ENCODE measurements at regions not wholly inside any gene's neighbourhood (a gene's known extent, or its start where the extent isn't known, plus 50 kb on each side); places are given as distances from the start of the nearest gene placed in this dataset.
"Not testable (repeated sequence)": the region's sequence is repeated elsewhere in the genome, so short reads cannot be mapped to it uniquely, and the experiment has no call there.

DNA sequence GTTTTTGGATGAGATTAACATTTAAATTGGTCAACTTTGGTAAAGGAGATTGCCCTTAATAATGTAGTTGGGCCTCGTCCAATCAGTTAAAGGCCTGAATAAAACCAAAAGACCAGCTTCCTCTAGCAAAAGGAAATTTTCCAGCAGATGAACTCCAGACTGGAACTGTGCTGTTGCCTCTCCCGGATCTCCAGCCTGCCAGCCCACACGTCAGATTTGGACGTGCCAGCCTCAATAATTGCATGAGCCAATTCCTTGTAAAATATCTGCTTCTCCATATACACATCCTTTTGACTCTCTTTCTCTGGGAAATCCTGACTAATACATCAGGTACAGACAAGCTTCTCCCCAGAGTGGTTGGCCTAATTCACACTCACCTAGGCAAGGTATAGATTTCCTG, 175.8 kb upstream of the ADCY2 start:
- DNase-seq: no peak

DNA sequence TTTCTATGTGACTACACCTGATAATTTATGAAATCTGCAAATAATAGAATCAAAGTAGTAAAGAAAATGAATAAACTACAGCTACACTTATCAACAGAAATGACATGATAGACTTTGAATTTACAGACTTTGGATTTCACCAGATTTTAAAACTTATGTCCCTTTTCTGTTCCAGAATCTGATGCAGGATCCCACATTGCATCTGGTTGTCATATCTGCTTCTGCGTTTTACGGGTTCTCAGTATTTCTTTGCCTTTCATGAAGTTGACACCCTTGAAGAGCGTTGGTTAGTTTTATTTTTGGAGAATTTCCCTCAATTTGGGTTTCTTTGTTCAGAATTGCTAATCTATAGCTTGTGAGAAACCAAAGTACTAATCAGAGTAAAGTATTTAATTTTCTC, 174.9 kb upstream of the ADCY2 start:
- DNase-seq: no peak

DNA sequence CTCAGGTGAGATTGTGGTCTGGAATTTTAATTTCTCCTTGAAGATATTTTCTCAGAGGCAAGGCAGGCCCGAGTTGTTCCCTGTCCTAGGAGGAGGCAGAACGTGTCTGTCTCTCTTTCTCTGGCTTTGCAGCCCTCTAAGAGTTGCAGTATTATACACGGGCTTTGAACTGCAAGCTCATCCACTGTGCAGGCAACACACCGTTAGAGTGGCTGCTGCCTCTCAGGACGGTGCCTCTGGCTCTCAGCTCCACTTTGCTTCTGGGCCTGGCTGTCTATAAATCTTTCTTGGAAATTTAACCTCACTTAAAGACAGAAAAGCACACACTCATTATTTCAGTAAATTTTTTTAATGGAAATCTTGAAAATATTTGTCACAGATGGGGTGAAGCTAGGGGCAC, 170.1 kb upstream of the ADCY2 start:
- DNase-seq: no peak

DNA sequence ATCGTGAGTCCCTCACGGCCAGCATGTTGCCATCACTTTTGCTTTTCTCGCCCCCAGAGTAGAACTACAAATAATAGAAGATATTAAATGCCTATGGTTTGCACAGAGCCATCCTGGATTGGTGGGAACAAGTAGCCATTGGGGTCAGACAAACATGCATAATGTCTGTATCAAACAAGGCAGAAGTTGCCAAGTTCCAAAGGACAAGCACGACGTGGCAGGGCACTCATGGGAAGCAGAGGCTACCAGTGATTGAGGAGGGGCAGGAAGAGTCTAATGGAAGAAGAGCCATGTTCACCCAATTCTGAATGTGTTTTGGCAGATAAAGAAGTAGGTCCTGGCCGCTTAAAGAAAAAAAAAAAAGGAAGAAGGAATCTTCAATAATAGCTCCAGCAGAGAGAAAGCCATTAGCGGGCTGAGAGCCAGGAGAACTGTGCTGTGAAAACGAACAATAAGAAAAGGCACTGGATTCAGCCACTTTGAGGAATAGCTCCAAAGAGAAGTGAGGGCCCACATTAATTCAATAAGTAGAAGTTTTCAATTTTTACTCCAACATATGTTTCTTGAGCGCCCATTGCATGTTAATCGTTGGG, 153.7 kb upstream of the ADCY2 start:
- DNase-seq: no peak

DNA sequence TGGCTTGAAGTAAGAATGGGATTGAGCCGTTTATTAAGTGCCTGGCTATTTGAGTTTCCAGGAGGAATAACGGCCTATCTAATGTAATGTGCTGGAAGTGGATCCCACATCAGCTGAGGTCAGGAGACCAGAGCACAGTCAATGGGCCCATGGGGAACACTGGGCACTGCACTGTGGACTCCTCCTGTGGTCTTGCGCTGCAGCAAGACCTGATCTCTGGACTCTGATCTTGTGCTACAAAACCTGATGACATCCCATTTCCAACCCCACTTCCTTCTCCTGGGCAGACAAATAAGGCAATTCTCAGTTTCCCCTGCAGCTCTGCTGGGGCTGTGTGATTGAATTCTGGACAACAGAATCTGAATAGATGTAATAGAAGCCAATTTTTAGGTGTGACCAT, 151.7 kb upstream of the ADCY2 start:
- DNase-seq: no peak

DNA sequence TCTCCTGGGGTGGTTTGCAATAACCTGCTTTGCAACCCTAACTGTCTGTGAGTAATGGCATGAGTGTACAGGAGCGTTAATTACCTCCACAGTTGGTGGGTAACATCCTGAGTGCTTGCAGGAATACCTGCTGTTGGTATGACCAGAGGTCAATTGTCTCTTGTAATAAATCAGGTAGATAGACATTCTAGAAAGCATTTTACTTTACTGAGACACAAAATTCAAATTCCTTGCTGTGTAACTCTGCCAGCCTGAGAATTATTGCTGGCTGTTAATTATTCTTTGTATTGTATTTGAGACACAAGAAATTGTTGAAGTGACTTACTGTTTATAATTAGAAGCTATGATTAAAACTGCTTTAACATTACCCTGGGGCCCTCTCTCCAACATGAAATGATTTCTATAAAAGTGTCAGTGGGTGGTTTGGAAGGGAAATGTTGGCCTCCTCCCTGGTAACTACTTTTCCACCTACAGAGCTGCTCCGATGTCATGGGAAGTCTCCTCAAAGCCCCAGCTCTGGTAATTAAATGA, 150.8 kb upstream of the ADCY2 start:
- peak; percentile 46 for DNase-seq

DNA sequence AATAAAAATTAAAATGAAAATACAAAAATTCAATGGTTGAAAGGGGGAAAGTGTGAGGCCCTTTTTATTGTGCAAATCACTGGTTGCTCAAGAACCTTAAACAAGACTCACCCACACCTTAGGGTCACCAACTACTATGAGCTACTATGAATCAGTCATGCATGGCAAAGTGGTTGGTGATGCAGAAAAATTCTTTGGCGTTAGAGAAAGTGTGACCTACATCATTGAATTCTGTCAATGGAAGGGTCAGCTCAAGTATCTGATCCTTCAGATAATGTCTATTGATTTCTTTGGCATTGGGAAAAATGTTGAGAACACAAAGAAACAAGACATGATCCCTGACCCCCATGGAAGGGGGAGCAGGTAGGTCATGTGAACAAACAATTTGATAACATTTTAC, 149.7 kb upstream of the ADCY2 start:
- DNase-seq: no peak

DNA sequence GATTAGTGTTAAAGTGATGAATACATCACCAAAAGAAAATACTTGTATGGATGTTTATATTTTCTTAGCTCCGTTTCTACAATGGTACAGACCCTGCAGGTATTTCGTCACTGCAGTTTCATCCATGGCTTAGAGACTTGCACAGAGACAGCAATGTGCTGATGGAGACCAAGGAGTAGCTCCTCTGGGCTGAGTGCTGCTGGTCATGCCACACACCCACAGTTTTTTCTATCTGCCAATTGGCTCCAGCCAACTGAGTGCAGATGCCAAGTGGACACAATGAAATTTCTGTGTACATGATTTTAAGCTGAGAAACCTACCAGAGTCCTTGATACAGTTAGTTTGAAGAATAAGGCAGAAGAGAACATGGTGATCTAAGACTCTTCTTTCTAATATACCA, 145.9 kb upstream of the ADCY2 start:
- no peak for DNase-seq

DNA sequence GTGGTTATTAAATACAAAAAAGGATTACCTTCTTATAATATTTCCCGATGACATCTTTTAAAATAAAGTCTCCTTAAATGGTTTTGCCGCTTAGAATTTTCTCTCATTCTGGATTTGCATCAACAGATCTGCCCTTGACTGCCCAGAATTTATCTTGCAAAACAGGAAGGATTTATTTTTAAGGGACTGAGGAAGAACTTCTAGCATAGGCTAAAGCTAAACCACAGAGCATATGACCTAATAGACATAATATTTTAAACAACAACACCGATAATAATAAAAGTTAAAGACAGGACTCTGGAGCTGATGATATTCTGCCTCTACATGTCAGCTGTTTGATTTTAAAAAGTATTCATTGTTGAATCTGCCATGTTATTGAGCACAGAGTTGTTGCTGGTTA, 145.3 kb upstream of the ADCY2 start:
- no peak for DNase-seq

DNA sequence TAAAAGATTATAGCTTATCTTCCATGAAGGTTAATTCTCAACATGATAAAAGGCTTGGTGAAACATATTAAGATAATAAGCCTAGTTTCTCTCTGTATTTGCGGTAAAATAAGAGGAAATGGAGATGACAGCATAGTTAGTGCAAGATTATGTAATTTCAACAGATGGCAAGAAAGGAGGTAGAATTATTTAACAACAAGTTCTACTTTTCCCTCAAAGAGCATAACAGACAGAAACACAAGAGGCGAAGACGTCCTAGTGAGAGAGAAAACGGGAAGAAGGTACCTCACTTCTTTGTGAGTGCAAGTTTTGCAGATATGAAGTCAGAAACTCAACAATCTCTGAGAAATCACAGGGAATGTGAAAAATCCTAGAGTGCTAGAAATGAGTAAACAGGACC, 144.8 kb upstream of the ADCY2 start:
- DNase-seq: no peak

DNA sequence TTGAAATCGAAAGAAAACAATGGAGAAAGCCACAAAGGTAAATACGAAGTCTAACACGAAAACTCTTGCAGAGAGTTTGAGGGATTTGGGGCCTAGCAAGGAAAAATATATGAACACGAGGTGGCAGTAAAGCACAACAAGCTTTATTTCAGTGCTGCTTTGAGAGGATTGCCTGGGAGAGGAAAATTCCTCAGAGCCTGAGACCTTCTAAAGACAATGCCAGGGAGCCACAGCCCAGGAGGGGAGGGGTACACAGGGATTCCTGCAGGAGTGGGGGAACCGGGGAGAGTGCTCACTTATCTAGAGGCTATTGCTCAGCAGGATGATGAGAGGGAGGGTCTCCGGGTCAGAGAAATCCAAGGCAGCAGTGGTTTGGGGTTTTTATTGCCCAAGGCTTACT, 134.9 kb upstream of the ADCY2 start:
- DNase-seq: peak; percentile 35

DNA sequence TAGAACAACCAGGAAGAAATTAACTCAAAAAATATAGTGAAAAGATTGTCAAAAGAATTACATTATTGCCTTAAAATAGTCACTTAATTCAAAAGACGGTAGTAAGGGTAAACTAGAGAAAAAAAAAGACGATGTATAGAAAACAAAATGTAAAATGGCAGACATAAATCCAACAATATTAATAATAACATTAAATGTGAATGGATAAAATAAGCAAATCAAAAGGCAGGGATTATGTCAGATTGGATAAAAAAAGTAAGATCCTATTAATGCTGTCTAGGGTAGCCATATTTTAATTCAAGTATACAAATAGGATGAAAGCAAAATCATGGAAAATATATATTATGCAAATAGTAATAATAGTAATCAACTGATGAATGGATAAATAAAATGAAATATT, 134.0 kb upstream of the ADCY2 start:
- no peak for DNase-seq

DNA sequence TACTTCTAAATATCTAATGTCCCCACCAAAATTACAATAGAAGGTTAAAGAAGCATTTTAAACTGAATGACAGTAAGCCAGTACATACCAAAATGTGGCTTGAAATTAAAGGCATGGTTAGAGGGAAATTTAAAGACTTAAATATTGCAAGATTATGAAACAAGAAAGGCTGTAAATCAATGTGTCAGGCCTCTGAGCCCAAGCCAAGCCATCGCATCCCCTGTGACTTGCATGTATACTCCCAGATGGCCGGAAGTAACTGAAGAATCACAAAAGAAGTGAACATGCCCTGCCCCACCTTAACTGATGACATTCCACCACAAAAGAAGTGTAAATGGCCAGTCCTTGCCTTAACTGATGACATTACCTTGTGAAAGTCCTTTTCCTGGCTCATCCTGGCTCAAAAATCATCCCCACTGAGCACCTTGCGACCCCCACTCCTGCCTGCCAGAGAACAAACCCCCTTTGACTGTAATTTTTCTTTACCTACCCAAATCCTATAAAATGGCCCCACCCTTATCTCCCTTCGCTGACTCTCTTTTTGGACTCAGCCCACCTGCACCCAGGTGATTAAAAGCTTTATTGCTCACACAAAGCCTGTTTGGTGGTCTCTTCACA, 132.4 kb upstream of the ADCY2 start:
- DNase-seq: not testable (repeated sequence)

DNA sequence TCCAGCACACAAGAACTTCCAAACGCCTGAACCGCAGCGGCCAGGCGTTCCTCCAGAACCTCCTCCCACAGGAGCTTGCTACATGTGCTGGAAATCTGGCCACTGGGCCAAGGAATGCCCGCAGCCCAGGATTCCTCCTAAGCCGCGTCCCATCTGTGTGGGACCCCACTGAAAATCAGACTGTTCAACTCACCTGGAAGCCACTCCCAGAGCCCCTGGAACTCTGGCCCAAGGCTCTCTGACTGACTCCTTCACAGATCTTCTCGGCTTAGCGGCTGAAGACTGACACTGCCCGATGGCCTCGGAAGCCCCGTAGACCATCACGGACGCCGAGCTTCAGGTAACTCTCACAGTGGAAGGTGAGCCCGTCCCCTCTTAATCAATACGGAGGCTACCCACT, 130.2 kb upstream of the ADCY2 start:
- not testable (repeated sequence) for DNase-seq

DNA sequence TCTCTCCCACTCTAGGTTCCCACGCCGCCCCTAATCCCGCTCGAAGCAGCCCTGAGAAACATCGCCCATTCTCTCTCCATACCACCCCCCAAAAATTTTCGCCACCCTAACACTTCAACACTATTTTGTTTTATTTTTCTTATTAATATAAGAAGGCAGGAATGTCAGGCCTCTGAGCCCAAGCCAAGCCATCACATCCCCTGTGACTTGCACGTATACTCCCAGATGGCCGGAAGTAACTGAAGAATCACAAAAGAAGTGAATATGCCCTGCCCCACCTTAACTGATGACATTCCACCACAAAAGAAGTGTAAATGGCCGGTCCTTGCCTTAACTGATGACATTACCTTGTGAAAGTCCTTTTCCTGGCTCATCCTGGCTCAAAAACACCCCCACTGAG, 127.2 kb upstream of the ADCY2 start:
- DNase-seq: not testable (repeated sequence)

DNA sequence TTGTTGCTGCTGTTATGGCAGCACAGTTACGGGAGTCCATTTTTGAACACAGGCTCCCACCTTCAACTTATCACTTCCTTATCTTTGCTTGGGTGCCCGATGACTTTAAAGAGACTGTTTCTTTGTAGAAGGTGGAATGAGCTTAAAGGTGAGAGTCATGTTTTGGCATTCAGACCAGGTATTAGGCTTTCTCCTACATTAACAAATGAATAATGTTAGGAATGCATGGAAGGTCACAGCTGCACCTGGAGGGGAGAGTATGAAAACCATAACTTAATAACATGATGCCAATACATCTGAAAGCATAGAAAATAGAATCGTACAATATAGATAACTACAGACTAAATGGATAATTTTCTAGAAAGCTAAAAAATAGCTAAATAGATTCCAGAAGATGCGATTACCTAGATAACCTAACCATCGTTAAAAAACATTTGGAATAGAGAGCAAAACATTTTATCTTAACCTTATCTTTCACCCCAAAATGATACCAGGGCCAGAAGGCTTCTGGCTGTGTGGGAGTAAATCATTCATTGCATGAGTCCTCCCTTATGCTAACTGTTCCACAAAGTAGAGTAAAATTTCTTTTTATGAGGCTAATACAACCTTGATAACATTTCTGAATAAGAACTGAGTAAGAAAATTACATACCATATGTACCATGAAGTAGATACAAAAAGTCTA, 126.2 kb upstream of the ADCY2 start:
- DNase-seq: no peak

DNA sequence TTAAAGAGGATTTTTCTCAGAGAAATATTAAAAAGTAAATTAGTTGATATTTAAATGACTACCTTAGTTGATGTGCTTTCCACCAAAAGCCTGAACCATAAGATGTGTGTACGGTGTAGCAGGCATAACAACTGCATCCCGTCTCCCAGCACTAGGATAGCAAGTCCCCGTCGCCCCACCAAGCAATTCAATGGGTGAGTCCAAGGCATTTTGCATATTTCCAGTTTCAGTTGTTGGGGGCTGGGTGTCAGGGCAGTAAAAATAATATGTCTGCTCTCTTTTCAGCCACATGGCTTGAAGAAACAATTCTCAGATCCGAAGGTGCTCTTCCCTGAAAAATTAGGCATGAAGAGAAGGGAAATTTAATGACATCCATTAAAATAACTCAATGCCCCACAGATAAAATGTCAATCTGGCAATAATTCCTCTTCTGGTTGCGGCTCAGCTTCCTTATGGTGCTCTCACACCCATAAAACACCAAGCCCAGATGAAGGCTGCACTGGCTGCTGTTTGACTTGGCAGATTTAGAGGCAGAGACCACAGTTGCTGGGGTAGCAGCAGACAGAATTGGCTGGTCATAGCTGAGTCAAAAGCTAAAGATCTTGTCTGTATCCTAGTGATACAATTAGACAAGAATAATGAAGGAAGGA, 124.4 kb upstream of the ADCY2 start:
- no peak for DNase-seq

DNA sequence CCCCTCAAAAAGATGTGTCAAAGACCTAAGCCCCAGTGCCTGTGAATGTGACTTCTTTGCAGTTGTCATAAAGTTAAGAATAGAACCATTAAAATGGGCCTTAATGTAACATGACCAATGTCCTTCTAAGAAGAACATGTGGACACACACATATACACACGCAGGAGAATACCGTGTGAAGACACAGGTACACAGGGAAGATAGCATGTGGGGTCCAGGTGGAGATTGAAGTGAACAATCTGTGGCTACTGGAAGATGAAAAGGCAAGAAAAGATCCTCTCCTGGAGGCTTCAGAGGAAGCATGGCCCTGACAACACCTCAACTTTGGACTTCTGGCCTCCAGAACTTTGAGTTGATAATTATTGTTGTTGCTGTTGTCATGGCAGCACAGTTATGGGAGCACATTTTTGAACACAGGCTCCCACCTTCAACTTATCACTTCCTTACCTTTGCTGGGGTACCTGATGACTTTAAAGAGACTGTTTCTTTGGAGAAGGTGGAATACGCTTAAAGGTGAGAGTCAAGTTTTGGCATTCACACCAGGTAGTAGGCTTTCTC, 123.5 kb upstream of the ADCY2 start:
- DNase-seq: no peak

DNA sequence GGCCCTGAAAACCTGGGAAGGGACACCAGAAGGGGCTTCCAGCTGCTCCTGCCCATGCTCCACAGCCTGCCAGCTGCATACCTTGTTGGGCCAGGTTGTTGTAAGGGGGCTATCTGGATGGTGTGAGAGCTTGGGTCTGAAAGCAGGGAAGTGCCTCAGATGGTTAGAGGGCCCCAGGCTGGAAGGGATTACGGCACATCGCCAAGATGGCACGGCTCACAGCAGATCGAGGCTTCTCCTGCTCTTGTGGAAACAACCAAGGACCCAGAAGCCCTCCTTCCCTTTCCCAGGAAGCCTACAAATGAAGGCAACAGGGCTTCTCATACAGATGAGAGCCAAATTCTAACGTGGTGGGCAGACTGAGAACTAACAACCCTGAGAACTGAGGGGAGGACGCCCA, 121.7 kb upstream of the ADCY2 start:
- DNase-seq: no peak

DNA sequence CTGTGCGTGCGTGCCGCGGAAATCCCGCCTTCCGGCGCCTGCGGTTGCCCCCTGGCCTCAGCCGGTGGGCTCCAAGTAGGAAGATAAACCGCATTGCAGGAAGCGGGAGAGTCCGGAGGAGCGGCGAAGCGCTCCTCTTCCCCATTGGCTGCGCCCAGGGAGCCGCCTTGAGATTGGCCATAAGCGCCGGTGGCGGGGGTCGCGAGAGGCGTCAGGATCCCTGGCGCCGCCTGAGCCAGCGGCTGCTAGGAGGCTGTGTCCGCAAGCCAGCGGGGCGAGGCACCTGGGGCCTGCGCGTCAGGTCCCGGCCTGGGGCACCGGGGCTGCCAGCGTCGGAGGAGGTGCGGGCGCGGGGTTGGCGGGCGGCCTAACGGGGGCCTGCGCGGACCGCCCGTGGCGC, 106.3 kb upstream of the ADCY2 start:
- not testable (repeated sequence) for DNase-seq

DNA sequence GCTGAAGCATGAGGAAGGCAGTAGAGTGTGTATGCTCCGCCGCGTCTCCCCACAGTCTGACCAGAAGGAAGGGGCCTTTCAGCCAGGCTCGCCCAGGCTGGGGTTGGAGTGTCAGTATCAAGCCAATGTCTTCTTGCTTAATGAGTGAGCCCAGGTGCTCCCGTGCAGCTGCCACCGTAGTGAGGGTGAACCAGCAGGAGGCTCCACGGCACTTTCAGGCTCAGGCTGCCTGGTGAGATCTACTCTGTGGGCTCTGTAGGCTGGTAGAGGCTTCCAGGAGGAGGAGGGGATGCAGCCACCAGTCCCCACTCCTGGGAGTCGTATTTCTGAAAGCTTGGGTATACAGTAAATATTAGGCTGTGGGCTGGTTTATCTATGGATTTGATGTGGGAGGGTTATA, 98.1 kb upstream of the ADCY2 start:
- DNase-seq: not testable (repeated sequence)

DNA sequence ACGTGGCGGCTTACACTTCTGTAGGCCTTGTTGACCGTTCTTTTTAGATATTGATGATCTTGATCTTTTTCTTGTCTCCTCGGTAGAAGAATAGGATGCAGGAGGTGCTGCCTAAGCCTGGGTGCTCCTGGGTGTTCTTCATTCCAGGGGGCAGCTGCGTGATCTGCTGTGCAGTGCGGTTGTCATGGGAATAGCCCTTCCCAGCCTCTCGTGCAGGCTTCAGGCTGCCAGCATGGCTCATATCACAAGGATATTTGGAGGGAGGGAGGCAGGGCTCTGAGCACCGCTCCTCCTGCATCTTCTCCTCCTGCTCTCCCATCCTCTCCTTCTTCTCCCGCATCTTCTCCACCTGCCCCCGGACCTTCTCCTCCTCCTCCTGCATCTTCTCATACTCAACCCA, 96.2 kb upstream of the ADCY2 start:
- DNase-seq: not testable (repeated sequence)
